ENCODE measurements at regions not wholly inside any gene's neighbourhood (a gene's known extent, or its start where the extent isn't known, plus 50 kb on each side); places are given as distances from the start of the nearest gene placed in this dataset.
A peak's percentile ranks its signal among the peaks of the same experiment; 100 is the strongest.

- H3K27me3 ChIP-seq: no peaks in the 10 kb centered on the region
- H3K27ac ChIP-seq: peak overlapping the region; percentile 71 to 84 (median 75)
- no peak overlapping the region for H3K4me3 ChIP-seq (replicated peaks in 1 of 3)
- no peaks in the 10 kb centered on the region for H3K36me3 ChIP-seq
- no peak for DNase-seq
- H3K9me3 ChIP-seq: no peaks in the 10 kb centered on the region
- H3K4me1 ChIP-seq: peaks cover 14 to 18% of the 10 kb centered on the region in 2 donors
- 94 to 98% methylated on average over 6 of the region's 6 CpGs for WGBS, 2 donors
- TF ChIP-seq POLR2A (IDR thresholded peaks at IDR 0.05) (no peak), CTCF (IDR thresholded peaks at IDR 0.05) (no peak)
- intact Hi-C loops (cut with DNase I): no loop called here
Observed at GRCh38 chr7:131224996-131225395, 102.7 kb upstream of the MKLN1 start.

GRCh38 chr7:131225619-131226513, 101.8 kb upstream of the MKLN1 start:
- H3K27me3 ChIP-seq: no peaks in the 10 kb centered on the region
- H3K27ac ChIP-seq: peak overlapping the region; percentile 71 to 84 (median 75)
- H3K4me3 ChIP-seq (replicated peaks in 1 of 3): no peak overlapping the region
- WGBS, 2 donors: 35 to 44% methylated on average over 9 of the region's 9 CpGs
- intact Hi-C loops (cut with DNase I): no loop called here
- no peaks in the 10 kb centered on the region for H3K9me3 ChIP-seq
- peak; percentile 66 to 73 for DNase-seq
- H3K4me1 ChIP-seq: peaks cover 14 to 18% of the 10 kb centered on the region in 2 donors
- TF ChIP-seq CTCF (IDR thresholded peaks at IDR 0.05) (no peak), POLR2A (IDR thresholded peaks at IDR 0.05) (no peak)
- no peaks in the 10 kb centered on the region for H3K36me3 ChIP-seq

GRCh38 chr7:131226514-131226865, 101.2 kb upstream of the MKLN1 start:
- H3K27ac ChIP-seq: peak overlapping the region; percentile 71 to 84 (median 75)
- no peaks in the 10 kb centered on the region for H3K27me3 ChIP-seq
- no peaks in the 10 kb centered on the region for H3K36me3 ChIP-seq
- H3K4me3 ChIP-seq (replicated peaks in 1 of 3): no peak overlapping the region
- intact Hi-C loops (cut with DNase I): no loop called here
- no peak for DNase-seq
- H3K4me1 ChIP-seq: peaks cover 14 to 18% of the 10 kb centered on the region in 2 donors
- no peak for TF ChIP-seq CTCF (IDR thresholded peaks at IDR 0.05)
- no peak for TF ChIP-seq POLR2A (IDR thresholded peaks at IDR 0.05)
- no peaks in the 10 kb centered on the region for H3K9me3 ChIP-seq

GRCh38 chr7:131231381-131232220, 96.1 kb upstream of the MKLN1 start:
- intact Hi-C loops (cut with DNase I): no loop called here
- peaks cover 0 to 1% of the 10 kb centered on the region in 2 donors for H3K4me1 ChIP-seq
- H3K4me3 ChIP-seq (replicated peaks in 1 of 3): no peak overlapping the region

More at GRCh38 chr7:131231381-131232220, 96.1 kb upstream of the MKLN1 start:
- 80 to 85% methylated on average over 10 of the region's 10 CpGs for WGBS, 2 donors
- H3K27me3 ChIP-seq: no peaks in the 10 kb centered on the region
- no peaks in the 10 kb centered on the region for H3K9me3 ChIP-seq
- no peak overlapping the region for H3K27ac ChIP-seq
- TF ChIP-seq POLR2A (IDR thresholded peaks at IDR 0.05): no peak
- no peak for TF ChIP-seq CTCF (IDR thresholded peaks at IDR 0.05)
- DNase-seq: no peak
- no peaks in the 10 kb centered on the region for H3K36me3 ChIP-seq
